Embryonic facial prominence (tissue), 1 donor: ENCODE measurements at regions not wholly inside any gene's neighbourhood (a gene's known extent, or its start where the extent isn't known, plus 50 kb on each side); places are given as distances from the start of the nearest gene placed in this dataset.
A peak's percentile ranks its signal among the peaks of the same experiment; 100 is the strongest.
"Not testable (repeated sequence)": the region's sequence is repeated elsewhere in the genome, so short reads cannot be mapped to it uniquely, and the experiment has no call there.

Experiments used
- DNase-seq: peaks from one replicate; pipeline ENCODE4 v3.0.0-alpha.2; 2016; ENCODE audit errors: extremely low spot score

DNA sequence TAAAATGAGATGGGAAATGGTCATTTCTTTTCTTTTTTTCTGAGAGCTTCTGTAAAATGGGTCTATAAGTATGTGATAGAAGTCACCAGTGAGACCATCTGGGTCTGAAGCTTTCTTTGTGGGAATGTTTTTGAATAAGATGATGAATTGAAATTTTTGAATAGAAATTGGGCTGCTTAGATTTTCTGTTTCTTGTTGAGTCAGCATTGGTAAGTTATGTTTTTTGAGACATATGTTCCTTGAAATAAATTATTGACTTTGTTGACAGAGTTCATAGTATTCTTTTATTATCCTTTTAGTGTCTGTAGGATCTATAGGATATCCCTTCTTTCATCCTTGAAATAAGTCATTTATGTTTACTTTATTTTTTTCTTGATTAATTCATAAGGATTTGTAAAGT lies 208.1 kb downstream of the OPA1 start:
- no peak for DNase-seq

GRCh38 chr3:193803288-193803687 lies 210.3 kb downstream of the OPA1 start:
- no peak for DNase-seq

- no peak for DNase-seq
Measured at GRCh38 chr3:193805448-193805847, 212.4 kb downstream of the OPA1 start.

- DNase-seq, result no peak
Measured at GRCh38 chr3:193808317-193808716, 215.3 kb downstream of the OPA1 start.

DNA sequence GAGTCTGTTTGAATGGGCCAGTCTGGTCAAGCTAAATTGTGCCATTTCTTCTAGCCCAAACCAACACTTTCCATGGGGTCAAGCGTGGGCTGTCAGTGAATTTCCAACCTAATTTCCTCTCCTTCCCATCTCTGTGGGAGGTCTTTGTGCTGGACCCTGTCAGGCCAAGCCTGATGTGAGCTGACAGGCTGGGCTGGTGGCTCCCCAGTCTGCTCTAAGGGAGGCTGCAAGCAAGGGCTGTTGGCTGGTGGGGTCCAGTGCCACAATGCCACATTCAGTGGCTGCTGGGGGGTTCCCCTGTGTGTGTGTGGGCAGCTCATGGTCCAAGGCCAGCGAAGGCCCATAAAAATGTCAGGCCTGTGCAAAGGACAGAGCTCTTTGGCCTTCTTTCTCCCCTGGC lies 216.1 kb downstream of the OPA1 start:
- no peak for DNase-seq

GRCh38 chr3:193812078-193812725 lies 219.2 kb downstream of the OPA1 start:
- DNase-seq, result no peak

DNA sequence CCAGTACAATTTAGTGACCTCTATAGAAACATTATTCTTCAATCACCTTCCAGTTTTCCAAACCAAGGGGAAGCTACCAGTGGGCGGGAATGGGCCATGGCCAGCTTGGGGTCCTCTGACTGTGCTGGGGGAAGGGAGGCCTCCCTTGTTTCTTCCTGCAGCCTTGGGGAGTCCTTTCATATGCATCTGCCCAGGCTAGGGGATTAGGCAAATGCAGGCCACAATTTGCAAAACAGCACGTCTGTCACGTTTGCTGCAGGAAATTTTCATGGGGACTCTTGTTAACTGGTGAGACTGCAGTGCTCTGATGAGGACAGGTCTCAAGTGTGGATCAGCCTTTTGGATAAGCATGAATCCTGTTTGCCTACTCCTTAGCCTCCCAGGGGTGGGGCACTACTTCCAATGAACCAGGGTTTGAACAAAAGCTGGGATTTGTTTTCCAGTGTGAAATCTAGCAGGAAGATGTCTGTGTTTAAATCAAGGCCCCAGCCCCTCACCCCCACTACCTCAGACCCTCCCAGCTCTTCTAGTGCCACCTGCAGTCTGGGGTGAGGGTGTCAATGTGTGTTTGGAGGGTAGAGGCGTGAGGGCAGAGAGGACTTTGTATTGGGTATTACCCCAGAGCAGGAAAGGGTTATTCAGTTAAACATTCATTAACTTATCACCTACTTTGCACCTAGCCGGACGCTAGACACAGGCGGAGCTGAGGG lies 219.9 kb downstream of the OPA1 start:
- no peak for DNase-seq

DNA sequence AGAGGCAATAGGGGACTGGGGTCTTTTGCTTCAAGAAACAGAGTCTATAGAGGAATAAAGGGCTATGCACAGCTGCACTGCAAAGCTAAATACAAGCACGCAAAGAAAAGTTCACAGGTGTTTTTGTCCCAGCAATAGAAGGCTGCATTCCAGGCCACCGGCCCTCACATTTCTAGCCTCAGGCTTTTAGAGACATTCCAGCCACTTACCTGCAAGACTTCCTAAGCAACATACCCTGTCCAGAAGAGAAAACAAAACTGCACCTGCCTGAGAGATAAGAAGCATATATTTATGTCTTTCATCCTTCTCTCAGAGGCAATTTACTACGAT lies 220.5 kb downstream of the OPA1 start:
- no peak for DNase-seq

GRCh38 chr3:193814166-193814892 lies 221.3 kb downstream of the OPA1 start:
- no peak for DNase-seq

- DNase-seq, result no peak
Measured at GRCh38 chr3:193815246-193816027, 222.4 kb downstream of the OPA1 start.

DNA sequence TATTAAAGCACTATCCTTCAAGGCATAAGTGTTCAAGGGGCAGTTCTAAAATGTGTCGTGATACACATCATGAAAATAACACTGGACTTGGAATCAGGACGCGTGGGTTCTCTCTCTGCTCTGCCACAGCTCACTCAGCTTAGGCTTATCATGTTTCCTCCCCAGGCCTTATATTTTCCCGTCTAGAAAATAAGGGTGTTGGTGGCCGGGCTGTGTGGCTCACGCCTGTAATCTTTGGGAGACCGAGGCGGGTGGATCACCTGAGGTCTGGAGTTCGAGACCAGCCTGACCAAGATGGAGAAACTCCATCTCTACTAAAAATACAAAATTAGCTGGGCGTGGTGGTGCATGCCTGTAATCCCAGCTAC lies 223.0 kb downstream of the OPA1 start:
- DNase-seq, result no peak

DNA sequence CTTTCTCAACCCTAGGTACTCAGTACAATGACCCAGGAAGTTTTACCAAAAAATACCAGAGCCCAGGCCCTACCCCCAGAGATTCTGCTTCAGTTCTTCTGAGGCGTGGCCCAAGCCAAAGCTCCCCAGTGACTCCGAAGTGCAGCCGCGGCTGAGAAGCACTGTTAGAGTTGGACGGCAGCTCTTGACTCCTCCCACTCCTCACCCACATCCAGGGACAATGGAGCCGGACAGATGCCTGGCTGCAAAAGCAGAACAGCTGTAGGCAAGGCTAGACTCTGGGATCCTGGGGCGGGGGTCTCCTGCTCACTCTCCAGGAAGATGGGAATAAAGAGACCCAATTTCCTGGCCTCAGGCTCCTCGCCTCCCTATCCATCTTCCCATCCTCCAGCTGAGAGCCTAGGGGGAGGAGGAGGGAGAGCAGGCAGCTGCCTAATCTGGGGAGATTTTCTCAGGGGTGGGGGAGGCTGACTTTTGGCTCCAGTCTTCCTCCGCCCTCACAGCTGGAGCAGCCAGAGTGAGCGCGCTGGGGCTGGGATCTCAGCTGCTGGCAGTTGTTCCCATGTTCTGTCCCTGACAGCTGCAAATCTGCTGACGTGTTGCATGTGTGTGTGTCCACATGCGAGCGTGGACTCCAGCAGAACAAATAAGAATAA lies 223.8 kb downstream of the OPA1 start:
- peak; percentile 45 for DNase-seq

GRCh38 chr3:193819117-193820010 lies 226.4 kb downstream of the OPA1 start:
- DNase-seq, result no peak

DNA sequence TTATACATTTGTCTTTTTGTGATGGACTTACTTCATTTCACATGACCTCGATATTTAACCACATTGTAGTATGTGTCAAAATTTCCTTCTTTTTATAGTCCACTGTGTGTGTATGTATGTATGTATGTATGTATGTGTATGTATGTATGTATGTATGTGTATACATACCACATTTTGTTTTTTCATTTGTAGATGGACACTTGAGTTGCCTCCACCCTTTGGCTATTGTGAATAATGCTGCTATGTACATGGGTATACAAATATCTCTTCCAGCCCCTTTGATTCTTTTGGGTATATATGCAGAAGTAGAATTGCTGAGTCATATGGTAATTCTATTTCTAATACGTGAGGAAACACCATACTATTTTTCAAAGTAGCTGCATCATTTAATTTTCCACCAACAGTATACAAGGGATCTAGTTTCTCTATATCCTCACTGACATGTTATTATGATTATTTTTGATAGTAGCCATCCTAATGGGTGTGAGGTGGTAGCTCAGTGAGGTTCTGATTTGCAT lies 228.2 kb downstream of the OPA1 start:
- DNase-seq, result no peak

DNA sequence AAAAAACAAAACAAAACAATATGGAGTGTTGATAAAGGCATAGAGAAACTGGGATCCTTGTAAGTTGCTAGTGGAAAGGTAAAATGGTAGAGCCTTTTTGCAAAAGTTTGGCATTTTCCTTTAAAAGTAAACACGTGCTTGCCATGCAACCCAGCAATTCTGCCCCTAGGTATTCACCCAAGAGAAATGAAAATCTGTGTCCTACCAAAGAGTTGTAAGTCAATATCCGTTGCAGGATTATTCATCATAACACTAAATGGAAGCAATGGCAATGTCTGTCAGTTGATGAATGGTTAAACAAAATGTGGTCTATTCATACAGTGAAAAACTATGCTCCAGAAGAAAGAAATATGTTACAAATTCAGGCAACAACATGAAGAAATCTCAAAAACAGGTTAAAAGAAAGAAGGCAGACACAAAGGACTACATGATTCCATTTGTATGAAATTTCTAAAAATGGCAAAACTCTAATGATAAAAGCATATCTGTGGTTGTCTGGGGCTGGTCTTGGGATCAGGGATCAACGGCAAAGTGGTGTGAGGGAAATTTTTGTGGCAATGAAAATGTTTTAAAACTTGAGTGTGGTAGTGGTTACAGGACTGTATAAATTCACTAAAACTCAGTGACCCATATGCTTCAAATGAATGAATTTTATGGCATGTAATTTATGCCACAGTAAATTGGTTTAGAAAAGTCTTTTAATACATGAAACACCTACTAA lies 229.6 kb downstream of the OPA1 start:
- no peak for DNase-seq

- not testable (repeated sequence) for DNase-seq
Measured at GRCh38 chr3:193823213-193823605, 230.2 kb downstream of the OPA1 start.

DNA sequence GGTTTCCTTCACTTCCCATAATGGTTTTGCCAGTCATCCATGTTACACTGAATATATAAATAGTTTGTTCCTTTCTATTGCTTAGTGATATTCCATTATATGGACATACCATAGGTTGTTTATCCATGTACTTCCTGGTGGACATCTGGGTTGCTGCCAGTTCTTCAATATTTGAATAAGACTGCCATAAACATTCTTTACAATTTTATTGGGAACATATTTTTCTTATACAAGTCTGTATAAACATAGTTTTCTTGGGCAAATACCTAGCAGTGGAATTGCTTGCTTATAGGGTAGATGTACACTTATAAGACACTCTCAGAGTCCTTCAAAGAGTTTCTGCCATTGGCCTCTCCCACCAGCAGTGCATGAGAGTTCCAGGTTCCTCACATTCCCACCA lies 231.4 kb downstream of the OPA1 start:
- no peak for DNase-seq

- DNase-seq, result no peak
Measured at GRCh38 chr3:193825617-193826016, 232.6 kb downstream of the OPA1 start.

- DNase-seq, result no peak
Measured at GRCh38 chr3:193826159-193826795, 233.3 kb downstream of the OPA1 start.
